HG03066 (cell line): ENCODE measurements at regions not wholly inside any gene's neighbourhood (a gene's known extent, or its start where the extent isn't known, plus 50 kb on each side); places are given as distances from the start of the nearest gene placed in this dataset.

Experiments used
- ATAC-seq: cut with Tn5 transposase; IDR thresholded peaks from one replicate; pipeline ENCODE4 v1.9.1; 2021; ENCODE audit warnings: low read depth; ENCODE audit not compliant: unreplicated experiment

GRCh38 chr2:181185421-181185820 lies 205.0 kb downstream of the UBE2E3 start:
- no peak for ATAC-seq

GRCh38 chr2:181185948-181186347 lies 205.5 kb downstream of the UBE2E3 start:
- no peak for ATAC-seq

- no peak for ATAC-seq
Measured at GRCh38 chr2:181188605-181189004, 208.2 kb downstream of the UBE2E3 start.

DNA sequence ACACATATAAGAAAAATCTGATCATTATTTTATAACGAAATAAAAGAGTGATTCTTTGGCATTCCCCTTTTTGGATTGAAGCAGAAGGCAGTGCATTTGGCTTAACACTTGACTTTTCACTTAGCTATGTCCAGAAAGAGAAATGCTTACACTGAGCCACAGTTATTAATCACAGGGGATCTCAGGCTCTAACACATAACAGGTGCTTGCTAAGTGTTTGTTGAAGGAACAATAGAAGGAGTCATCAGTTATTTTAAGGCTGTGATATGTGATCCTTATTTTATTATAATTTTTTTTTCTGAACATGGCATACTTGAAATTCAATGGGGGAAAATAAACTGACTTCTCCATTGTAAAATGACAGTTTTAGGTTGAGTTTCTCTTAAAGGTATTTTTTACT lies 209.5 kb downstream of the UBE2E3 start:
- ATAC-seq = no peak

GRCh38 chr2:181190711-181191110 lies 210.3 kb downstream of the UBE2E3 start:
- no peak for ATAC-seq

- no peak for ATAC-seq
Measured at GRCh38 chr2:181193550-181193949, 213.1 kb downstream of the UBE2E3 start.

DNA sequence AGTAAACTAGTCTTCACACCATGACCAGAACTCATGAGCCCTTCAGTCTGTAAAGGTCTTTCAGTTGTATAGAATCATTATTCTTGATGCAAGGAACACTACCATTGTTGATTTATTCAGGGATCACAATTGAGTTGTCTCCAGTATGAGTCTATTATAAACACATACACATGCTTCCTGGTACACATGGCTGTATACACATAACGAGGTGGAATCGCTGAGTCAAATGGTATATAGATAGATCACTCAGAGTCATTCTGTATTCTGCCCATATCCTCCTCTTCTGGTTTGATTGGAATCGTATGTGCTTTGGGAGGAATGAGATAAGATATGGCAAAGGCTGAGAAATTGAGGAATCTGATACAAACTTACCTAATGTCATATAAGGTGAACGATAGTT lies 216.0 kb downstream of the UBE2E3 start:
- ATAC-seq = no peak

DNA sequence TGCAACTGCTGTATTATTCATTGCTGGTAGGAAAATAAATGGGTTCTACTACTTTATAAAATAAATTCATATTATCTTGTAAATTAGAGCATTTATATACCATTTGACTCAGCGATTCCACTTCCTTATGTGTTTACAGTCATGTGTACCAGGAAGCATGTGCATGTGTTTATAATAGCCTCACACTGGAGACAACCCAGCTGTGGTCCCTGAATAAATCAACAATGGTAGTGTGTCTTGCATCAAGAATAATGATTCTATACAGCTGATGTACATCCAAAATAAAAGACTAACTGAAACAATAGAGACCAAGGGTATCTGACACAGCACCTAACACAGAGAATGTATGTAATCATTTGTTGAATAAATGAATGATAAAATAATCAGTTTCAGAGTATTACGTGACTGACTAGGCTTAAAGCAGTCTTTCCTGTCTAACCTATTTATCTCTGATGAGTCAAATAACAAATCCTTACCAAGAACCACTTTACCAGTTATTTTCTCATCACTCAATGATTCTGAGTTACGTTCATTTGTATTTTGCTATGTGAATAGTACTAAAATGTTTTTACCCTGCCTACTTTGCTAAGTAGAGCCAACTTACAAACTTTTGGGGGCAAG lies 216.8 kb downstream of the UBE2E3 start:
- no peak for ATAC-seq

DNA sequence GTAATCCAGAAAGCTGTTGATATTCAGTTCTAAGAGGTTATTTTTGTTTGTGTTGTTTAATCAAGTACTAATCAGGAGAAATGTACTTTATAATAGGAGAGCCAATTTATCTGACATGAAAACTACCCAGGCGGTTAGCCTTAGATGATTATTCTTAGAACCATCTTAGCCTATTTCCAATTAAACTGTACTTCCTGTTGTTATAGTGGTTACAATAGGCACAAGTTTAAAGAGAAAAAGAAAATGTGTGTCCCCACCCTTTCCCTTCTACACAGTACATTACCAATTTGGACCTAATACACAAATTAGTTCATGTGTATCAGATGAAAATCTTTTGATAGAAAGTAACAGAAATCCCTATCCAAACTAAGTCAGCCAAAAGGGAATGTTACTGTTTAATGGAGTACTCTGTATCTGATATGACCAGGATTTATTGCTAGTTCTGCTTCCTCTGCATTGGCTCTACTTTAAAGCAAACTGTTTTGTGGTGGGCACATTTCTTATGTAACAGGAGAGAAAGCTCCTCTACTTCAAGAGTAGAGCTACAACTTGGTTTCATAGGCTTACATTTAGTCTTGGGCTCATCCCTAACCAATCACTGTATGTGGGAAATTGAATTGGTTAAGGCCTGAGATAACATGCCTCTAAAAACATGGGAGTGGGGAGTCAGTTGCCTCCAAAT lies 217.9 kb downstream of the UBE2E3 start:
- no peak for ATAC-seq

- no peak for ATAC-seq
Measured at GRCh38 chr2:181203412-181203811, 223.0 kb downstream of the UBE2E3 start.

- ATAC-seq = no peak
Measured at GRCh38 chr2:181203916-181204315, 223.5 kb downstream of the UBE2E3 start.

DNA sequence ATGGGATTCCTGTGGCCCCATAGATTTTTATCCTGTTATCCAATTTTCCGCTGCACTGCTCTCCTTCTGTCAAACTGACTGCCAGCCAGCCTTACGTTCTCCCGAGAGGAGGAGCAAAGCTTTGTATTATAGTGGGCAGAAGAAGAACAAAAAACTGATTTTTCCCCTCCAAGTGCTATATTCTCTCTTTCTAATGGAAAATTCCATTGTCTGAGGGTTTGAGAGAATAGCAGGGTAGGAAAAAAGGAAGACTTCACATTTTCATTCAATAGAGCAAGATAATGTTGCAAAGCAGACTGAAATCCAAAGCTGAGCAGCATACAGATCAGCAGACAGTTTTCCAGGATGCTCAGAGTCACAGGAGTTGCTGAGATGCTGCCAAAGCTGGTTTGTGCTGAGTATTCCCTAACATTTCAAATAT lies 238.0 kb downstream of the UBE2E3 start:
- ATAC-seq = no peak

GRCh38 chr2:181223234-181223633 lies 234.0 kb upstream of the ITGA4 start:
- no peak for ATAC-seq

GRCh38 chr2:181224866-181225265 lies 232.3 kb upstream of the ITGA4 start:
- no peak for ATAC-seq

- ATAC-seq = no peak
Measured at GRCh38 chr2:181228661-181229060, 228.5 kb upstream of the ITGA4 start.

GRCh38 chr2:181231151-181231550 lies 226.0 kb upstream of the ITGA4 start:
- no peak for ATAC-seq

DNA sequence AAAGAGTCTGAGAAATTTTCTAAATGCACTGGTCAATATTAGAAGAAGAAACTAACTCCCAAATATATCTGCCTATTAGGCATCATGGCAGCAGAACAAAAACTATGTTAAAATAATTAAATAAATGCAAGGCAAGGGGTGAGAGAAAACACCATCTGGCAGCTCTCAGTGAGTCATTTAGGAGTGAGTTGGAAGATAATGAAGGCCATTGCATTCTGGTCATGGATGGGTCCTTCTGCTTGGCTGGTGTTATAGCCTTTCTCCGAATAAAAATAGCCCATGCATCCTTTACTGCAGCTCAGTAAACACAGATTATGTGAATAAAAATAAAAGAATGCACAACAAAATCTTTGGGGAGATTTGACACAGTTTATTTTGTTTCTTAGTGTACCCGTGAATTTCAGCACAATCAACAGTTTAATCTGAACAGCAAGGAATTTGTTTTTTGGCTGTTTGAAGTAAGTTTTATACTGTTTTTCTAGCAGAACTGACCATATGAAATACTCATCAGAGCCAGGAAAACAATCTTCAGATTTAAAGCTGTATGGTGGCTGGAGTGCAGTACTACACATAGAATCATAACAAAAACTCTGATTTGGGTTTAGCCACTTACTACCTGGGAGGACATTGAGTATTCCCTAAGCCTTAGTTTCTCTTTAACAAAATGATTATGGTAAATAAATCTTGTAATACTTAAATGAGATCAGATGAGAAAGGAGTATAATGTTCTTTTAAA lies 225.1 kb upstream of the ITGA4 start:
- no peak for ATAC-seq

DNA sequence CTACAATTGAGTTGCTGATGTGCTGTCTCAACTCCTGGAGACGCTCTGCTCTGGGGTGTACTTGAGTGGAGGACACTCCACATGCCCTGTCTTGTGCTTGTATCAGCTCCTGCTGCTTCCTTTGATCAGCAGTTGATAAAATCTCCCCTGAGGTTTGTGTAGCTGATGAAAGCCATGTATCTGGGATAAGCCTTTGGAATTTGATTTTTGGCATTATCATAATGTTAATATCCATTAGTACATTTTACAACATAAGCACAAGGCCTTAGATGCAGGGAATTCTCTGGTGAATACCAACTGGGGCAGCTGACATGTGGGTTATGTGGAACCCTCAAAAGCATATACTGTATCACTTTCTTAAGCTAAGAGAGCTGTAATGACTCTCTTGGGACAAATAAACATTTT lies 222.7 kb upstream of the ITGA4 start:
- no peak for ATAC-seq

DNA sequence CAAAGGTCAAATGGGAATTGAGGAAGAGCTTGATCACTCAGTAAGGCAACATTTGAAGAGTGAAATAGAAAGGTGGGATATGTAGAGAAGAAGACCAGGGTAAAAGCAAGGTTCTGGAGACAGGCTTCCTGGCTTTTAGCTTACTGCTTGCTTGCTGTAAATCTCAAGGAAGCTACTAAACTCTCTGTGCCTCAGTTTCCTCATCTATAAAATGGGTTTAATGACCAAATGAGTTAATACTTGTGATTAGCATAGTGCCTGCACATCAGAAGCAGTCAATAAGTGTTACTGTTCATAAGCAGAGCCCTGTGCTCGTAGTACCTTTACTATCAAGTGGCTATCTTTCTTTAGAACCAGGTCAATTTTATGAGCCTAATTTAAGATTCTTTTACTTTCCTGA lies 222.2 kb upstream of the ITGA4 start:
- no peak for ATAC-seq

- ATAC-seq = peak; percentile 98
Measured at GRCh38 chr2:181235683-181236459, 221.3 kb upstream of the ITGA4 start.

GRCh38 chr2:181239201-181239799 lies 217.9 kb upstream of the ITGA4 start:
- no peak for ATAC-seq
